B cell (primary cell): ENCODE measurements at regions not wholly inside any gene's neighbourhood (a gene's known extent, or its start where the extent isn't known, plus 50 kb on each side); places are given as distances from the start of the nearest gene placed in this dataset.

ENCODE experiments used
- CTCF ChIP-seq: fragments of 200-600 bp; IDR thresholded peaks from one replicate; pipeline ENCODE4 v1.8.0; 2022; ENCODE audit warnings: antibody characterized with exemption, mild to moderate bottlenecking
- EZH2 ChIP-seq: IDR thresholded peaks from 2 replicates; pipeline ENCODE4 v1.6.1; 2012; ENCODE audit warnings: borderline replicate concordance, low read depth, mild to moderate bottlenecking, moderate library complexity, low read length; ENCODE audit not compliant: insufficient read depth, poor library complexity, severe bottlenecking

- TF ChIP-seq CTCF (no peak), EZH2 (no peak)
Observed at GRCh38 chr12:78324234-78324633, 493.5 kb downstream of the NAV3 start.
